MM.1S (cell line): ENCODE measurements at regions not wholly inside any gene's neighbourhood (a gene's known extent, or its start where the extent isn't known, plus 50 kb on each side); places are given as distances from the start of the nearest gene placed in this dataset.

ENCODE experiments used
- CTCF ChIP-seq: fragments of 300-600 bp; sonication (generic); IDR thresholded peaks from 2 replicates; pipeline ENCODE4 v1.5.1; 2016; ENCODE audit warnings: antibody characterized with exemption, low read length, mixed read lengths
- EZH2 ChIP-seq: fragments of 300-600 bp; sonication (generic); optimal IDR thresholded peaks from 2 replicates; pipeline ENCODE3; 2017; ENCODE audit warnings: low read depth, mild to moderate bottlenecking, antibody characterized with exemption, low read length, mixed read lengths
- EZH2phosphoT487 ChIP-seq: fragments of 300-600 bp; sonication (generic); IDR thresholded peaks from 2 replicates; pipeline ENCODE4 v1.6.1; 2018; ENCODE audit warnings: antibody characterized with exemption, low read length

GRCh38 chr20:39090906-39091305, 128.8 kb downstream of the DHX35 start:
- no peak for TF ChIP-seq EZH2
- no peak for TF ChIP-seq CTCF
- no peak for TF ChIP-seq EZH2phosphoT487
